SK-N-SH treated with all-trans-retinoic acid at 6 μM for 48 hours (cell line): ENCODE measurements at regions not wholly inside any gene's neighbourhood (a gene's known extent, or its start where the extent isn't known, plus 50 kb on each side); places are given as distances from the start of the nearest gene placed in this dataset.

ENCODE experiments used
- ARNTL ChIP-seq: fragments of 450-650 bp; formaldehyde crosslinking; IDR thresholded peaks from 2 replicates; pipeline ENCODE4 v1.5.0; 2020; ENCODE audit warnings: low read depth, mild to moderate bottlenecking, moderate library complexity, borderline replicate concordance
- RARB ChIP-seq: fragments of 250-450 bp; sonication (Bioruptor Pico); IDR thresholded peaks from 2 replicates; pipeline ENCODE4 v1.8.0; 2021; ENCODE audit warnings: mild to moderate bottlenecking, moderate library complexity
- ZC3H10 ChIP-seq: fragments of 250-450 bp; sonication (Bioruptor Pico); IDR thresholded peaks from 2 replicates; pipeline ENCODE4 v1.5.1; 2021; ENCODE audit warnings: mild to moderate bottlenecking, moderate library complexity
- ZFP3 ChIP-seq: fragments of 250-450 bp; sonication (Bioruptor Pico); IDR thresholded peaks from 2 replicates; pipeline ENCODE4 v1.5.0; 2020; ENCODE audit warnings: mild to moderate bottlenecking, moderate library complexity
- TF ChIP-seq, protein P1 (sequence below): fragments of 250-450 bp; sonication (Bioruptor Pico); IDR thresholded peaks from 2 replicates; pipeline ENCODE4 v1.8.0; 2020; ENCODE audit warnings: mild to moderate bottlenecking, moderate library complexity, borderline replicate concordance

DNA sequence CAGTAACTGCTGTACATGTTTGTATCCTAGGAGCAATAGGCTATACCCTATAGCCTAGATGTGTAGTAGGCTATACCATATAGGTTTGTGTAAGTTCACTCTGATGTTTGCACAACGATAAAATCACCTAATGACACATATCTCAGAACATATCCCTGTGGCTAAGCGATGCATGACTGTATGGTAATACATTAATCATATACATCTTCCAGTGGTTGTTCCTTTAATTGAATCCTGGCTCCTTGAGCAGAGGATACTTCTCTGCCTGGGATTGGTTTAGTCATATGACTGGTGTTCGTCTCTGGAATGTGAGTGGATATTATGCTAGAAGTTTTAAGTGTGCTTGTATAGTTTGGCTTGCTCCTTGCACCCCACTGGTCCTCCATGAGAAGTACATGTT is 425.8 kb downstream of the MAN2A1 start:
- TF ChIP-seq RARB (CRISPR knock-in tag) (no peak), ZFP3 (no peak), ARNTL (CRISPR knock-in tag) (no peak), ZC3H10 (CRISPR knock-in tag) (no peak)
- TF ChIP-seq, protein P1, sequence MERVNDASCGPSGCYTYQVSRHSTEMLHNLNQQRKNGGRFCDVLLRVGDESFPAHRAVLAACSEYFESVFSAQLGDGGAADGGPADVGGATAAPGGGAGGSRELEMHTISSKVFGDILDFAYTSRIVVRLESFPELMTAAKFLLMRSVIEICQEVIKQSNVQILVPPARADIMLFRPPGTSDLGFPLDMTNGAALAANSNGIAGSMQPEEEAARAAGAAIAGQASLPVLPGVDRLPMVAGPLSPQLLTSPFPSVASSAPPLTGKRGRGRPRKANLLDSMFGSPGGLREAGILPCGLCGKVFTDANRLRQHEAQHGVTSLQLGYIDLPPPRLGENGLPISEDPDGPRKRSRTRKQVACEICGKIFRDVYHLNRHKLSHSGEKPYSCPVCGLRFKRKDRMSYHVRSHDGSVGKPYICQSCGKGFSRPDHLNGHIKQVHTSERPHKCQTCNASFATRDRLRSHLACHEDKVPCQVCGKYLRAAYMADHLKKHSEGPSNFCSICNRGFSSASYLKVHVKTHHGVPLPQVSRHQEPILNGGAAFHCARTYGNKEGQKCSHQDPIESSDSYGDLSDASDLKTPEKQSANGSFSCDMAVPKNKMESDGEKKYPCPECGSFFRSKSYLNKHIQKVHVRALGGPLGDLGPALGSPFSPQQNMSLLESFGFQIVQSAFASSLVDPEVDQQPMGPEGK (CRISPR knock-in tag): no peak
